ENCODE measurements at regions not wholly inside any gene's neighbourhood (a gene's known extent, or its start where the extent isn't known, plus 50 kb on each side); places are given as distances from the start of the nearest gene placed in this dataset.
A peak's percentile ranks its signal among the peaks of the same experiment; 100 is the strongest.

- no peak for DNase-seq
- Histone ChIP-seq H3K27ac (ENCODE audit: low read depth in 2 of 2, low read length in 1 of 2) (no peak overlapping the region), H3K9me2 (no peaks in the 10 kb centered on the region), H2AFZ (ENCODE audit: low read depth) (no peak overlapping the region), H3K79me2 (ENCODE audit: insufficient read depth) (no peaks in the 10 kb centered on the region), H3K4me3 (ENCODE audit: low read depth in 2 of 2, low read length in 1 of 2) (no peak overlapping the region), H3K4me1 (ENCODE audit: control insufficient read depth in 1 of 2, insufficient read depth in 2 of 2, low read depth in 1 of 2, low read length in 1 of 2) (no peaks in the 10 kb centered on the region), H3K4me2 (no peak overlapping the region), H3K9ac (no peak overlapping the region), H4K20me1 (ENCODE audit: insufficient read depth) (no peaks in the 10 kb centered on the region), H3K9me3 (no peaks in the 10 kb centered on the region), H3F3A (replicated peaks; ENCODE audit: insufficient read depth) (no peaks in the 10 kb centered on the region), H3K27me3 (ENCODE audit: insufficient read depth) (no peaks in the 10 kb centered on the region), H3K36me3 (replicated peaks in 1 of 2; ENCODE audit: control insufficient read depth in 1 of 2, insufficient read depth in 2 of 2, low read length in 1 of 2) (no peaks in the 10 kb centered on the region)
- TF ChIP-seq POLR2AphosphoS5 (IDR thresholded peaks at IDR 0.05; ENCODE audit: low read depth, low read length) = no peak
- no peak for TF ChIP-seq RFX5 (IDR thresholded peaks at IDR 0.05; ENCODE audit: low read length)
- TF ChIP-seq TAF1 (IDR thresholded peaks at IDR 0.05; ENCODE audit: borderline replicate concordance, low read depth, low read length) = no peak
- TF ChIP-seq TEAD4 (IDR thresholded peaks at IDR 0.05; ENCODE audit: borderline replicate concordance, insufficient read depth) = no peak
- no peak for TF ChIP-seq SMC3 (IDR thresholded peaks at IDR 0.05; ENCODE audit: low read depth, low read length)
- TF ChIP-seq EP300 (IDR thresholded peaks at IDR 0.05; ENCODE audit: borderline replicate concordance in 1 of 2, low read depth in 1 of 2, low read length in 1 of 2) = no peak
- TF ChIP-seq TCF12 (IDR thresholded peaks at IDR 0.05) = no peak
- no peak for TF ChIP-seq FOXJ3 (CRISPR knock-in tag; IDR thresholded peaks at IDR 0.05)
- no peak for TF ChIP-seq RAD21 (IDR thresholded peaks at IDR 0.05; ENCODE audit: low read length)
- TF ChIP-seq USF2 (IDR thresholded peaks at IDR 0.05; ENCODE audit: borderline replicate concordance, low read depth, low read length) = no peak
- no peak for TF ChIP-seq MEF2A (IDR thresholded peaks at IDR 0.05; ENCODE audit: borderline replicate concordance, low read depth)
- no peak for TF ChIP-seq SIN3A (IDR thresholded peaks at IDR 0.05; ENCODE audit: borderline replicate concordance, low read depth, low read length)
- no peak for TF ChIP-seq FOSL2 (IDR thresholded peaks at IDR 0.05; ENCODE audit: borderline replicate concordance, low read depth)
- TF ChIP-seq RCOR1 (IDR thresholded peaks at IDR 0.05; ENCODE audit: low read length) = no peak
- TF ChIP-seq ELF1 (IDR thresholded peaks at IDR 0.05) = no peak
- TF ChIP-seq GATA2 (CRISPR knock-in tag; IDR thresholded peaks at IDR 0.05) = no peak
- TF ChIP-seq, protein P1, sequence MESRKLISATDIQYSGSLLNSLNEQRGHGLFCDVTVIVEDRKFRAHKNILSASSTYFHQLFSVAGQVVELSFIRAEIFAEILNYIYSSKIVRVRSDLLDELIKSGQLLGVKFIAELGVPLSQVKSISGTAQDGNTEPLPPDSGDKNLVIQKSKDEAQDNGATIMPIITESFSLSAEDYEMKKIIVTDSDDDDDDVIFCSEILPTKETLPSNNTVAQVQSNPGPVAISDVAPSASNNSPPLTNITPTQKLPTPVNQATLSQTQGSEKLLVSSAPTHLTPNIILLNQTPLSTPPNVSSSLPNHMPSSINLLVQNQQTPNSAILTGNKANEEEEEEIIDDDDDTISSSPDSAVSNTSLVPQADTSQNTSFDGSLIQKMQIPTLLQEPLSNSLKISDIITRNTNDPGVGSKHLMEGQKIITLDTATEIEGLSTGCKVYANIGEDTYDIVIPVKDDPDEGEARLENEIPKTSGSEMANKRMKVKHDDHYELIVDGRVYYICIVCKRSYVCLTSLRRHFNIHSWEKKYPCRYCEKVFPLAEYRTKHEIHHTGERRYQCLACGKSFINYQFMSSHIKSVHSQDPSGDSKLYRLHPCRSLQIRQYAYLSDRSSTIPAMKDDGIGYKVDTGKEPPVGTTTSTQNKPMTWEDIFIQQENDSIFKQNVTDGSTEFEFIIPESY (IDR thresholded peaks at IDR 0.05; ENCODE audit: borderline replicate concordance, low read depth) = no peak
- ChIA-PET CTCF (no interaction called here), POLR2A (no interaction called here)
These were observed 298.8 kb upstream of the NAV3 start for GRCh38 chr12:77531912-77532311.

DNA sequence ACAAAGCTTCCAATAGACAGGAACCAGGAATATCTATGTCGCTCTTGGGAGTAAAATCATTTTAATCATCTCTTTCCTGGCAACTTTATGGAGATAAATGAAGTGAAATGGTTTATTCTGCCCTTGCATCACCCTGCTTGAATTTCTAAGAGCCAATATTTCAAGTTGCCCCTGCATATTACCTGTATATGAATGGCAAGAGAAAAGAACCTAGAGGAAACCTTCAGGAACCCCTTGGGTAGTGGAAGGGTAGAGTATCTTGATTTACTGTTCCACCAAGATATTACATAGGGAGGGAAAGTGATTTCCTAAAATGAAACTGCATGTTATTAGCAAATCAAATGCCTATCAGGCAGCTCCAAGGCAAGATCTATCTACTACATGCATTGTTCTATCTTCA, 308.4 kb upstream of the NAV3 start:
- no peak overlapping the region for H3K9ac ChIP-seq
- H3K4me2 ChIP-seq = no peak overlapping the region
- no peak for DNase-seq
- H3K4me3 ChIP-seq (ENCODE audit: low read depth in 2 of 2, low read length in 1 of 2) = no peak overlapping the region
- H4K20me1 ChIP-seq (ENCODE audit: insufficient read depth) = no peaks in the 10 kb centered on the region
- no peaks in the 10 kb centered on the region for H3K4me1 ChIP-seq (ENCODE audit: control insufficient read depth in 1 of 2, insufficient read depth in 2 of 2, low read depth in 1 of 2, low read length in 1 of 2)
- CTCF ChIA-PET = no interaction called here
- H3K9me3 ChIP-seq = no peaks in the 10 kb centered on the region
- no peaks in the 10 kb centered on the region for H3K36me3 ChIP-seq (replicated peaks in 1 of 2; ENCODE audit: control insufficient read depth in 1 of 2, insufficient read depth in 2 of 2, low read length in 1 of 2)
- no peak overlapping the region for H2AFZ ChIP-seq (ENCODE audit: low read depth)
- 45% methylated on average over 1 of the region's 1 CpG for WGBS (ENCODE audit: low lambda C conversion rate)
- POLR2A ChIA-PET = no interaction called here
- H3K79me2 ChIP-seq (ENCODE audit: insufficient read depth) = no peaks in the 10 kb centered on the region
- no peaks in the 10 kb centered on the region for H3K27me3 ChIP-seq (ENCODE audit: insufficient read depth)
- H3K9me2 ChIP-seq = no peaks in the 10 kb centered on the region
- H3K27ac ChIP-seq (ENCODE audit: low read depth in 2 of 2, low read length in 1 of 2) = peak overlapping the region in 1 of 2 experiments; percentile 5; a peak in 1 of 4 replicates
- peaks cover 4% of the 10 kb centered on the region for H3F3A ChIP-seq (replicated peaks; ENCODE audit: insufficient read depth)
- TF ChIP-seq MXI1 (IDR thresholded peaks at IDR 0.05; ENCODE audit: low read depth, low read length) = no peak
- no peak for TF ChIP-seq ELF1 (IDR thresholded peaks at IDR 0.05)
- TF ChIP-seq GABPA (IDR thresholded peaks at IDR 0.05; ENCODE audit: low read depth) = no peak
- TF ChIP-seq, protein P2, sequence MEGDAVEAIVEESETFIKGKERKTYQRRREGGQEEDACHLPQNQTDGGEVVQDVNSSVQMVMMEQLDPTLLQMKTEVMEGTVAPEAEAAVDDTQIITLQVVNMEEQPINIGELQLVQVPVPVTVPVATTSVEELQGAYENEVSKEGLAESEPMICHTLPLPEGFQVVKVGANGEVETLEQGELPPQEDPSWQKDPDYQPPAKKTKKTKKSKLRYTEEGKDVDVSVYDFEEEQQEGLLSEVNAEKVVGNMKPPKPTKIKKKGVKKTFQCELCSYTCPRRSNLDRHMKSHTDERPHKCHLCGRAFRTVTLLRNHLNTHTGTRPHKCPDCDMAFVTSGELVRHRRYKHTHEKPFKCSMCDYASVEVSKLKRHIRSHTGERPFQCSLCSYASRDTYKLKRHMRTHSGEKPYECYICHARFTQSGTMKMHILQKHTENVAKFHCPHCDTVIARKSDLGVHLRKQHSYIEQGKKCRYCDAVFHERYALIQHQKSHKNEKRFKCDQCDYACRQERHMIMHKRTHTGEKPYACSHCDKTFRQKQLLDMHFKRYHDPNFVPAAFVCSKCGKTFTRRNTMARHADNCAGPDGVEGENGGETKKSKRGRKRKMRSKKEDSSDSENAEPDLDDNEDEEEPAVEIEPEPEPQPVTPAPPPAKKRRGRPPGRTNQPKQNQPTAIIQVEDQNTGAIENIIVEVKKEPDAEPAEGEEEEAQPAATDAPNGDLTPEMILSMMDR (IDR thresholded peaks at IDR 0.05) = no peak
- no peak for TF ChIP-seq REST (IDR thresholded peaks at IDR 0.05; ENCODE audit: low read depth, low read length)
- TF ChIP-seq JUND (IDR thresholded peaks at IDR 0.05) = no peak
- TF ChIP-seq TCF12 (IDR thresholded peaks at IDR 0.05) = no peak
- no peak for TF ChIP-seq NFIC (IDR thresholded peaks at IDR 0.05; ENCODE audit: borderline replicate concordance)
- TF ChIP-seq RFX5 (IDR thresholded peaks at IDR 0.05; ENCODE audit: low read length) = no peak
- no peak for TF ChIP-seq TEAD4 (IDR thresholded peaks at IDR 0.05; ENCODE audit: borderline replicate concordance, insufficient read depth)
